HCT116 (cell line): ENCODE measurements at regions not wholly inside any gene's neighbourhood (a gene's known extent, or its start where the extent isn't known, plus 50 kb on each side); places are given as distances from the start of the nearest gene placed in this dataset.

Source experiments
- ATAC-seq: fragments of 200-7000 bp; cut with Tn5 transposase; 2 replicates; pipeline ENCODE4 v1.9.1; 2020; ENCODE audit warnings: mild to moderate bottlenecking, moderate library complexity
- BruUV-seq: library from RNA; stranded (reverse); fragments of 400-500 nt; replicated peaks from 2 replicates; lab custom pipeline; 2021; lab: Mats Ljungman, UMichigan
- CTCF ChIA-PET: fragments of 300-600 bp; sonication (Branson Sonifier 250); formaldehyde crosslinking; loops from one replicate; lab custom pipeline; 2021; ENCODE audit warnings: antibody characterized with exemption; lab: Charles Lee
- POLR2A ChIA-PET: fragments of 300-600, 350-600 bp; sonication (Branson Sonifier 250); formaldehyde crosslinking; loops from one replicate; lab custom pipeline; 2021; ENCODE audit warnings: antibody characterized with exemption; lab: Charles Lee
- RAD21 ChIA-PET, 2 experiments: fragments of 300-600 bp; sonication (Branson Sonifier 250); formaldehyde crosslinking; loops; one replicate each; lab custom pipeline; 2023; ENCODE audit warnings: low total read pairs in 2 of 2; ENCODE audit not compliant: uncharacterized antibody in 2 of 2, unreplicated experiment in 2 of 2, low non-redundant PET in 1 of 2; lab: Charles Lee
- DNase-seq: peaks from one replicate; pipeline ENCODE4 v3.0.0-alpha.2; 2010; ENCODE audit warnings: low read depth, low spot score
- H2AFZ ChIP-seq: fragments of 200-600 bp; shearing (Covaris generic), sonication (generic); 2 replicates; pipeline ENCODE4 v1.6.1; 2017; ENCODE audit warnings: low read depth, mixed run types, mixed read lengths, antibody characterized with exemption, low read length; ENCODE audit not compliant: poor library complexity, severe bottlenecking
- H3K27ac ChIP-seq: 2 replicates; pipeline ENCODE4 v1.5.1; 2012; ENCODE audit warnings: low read depth, low read length
- H3K27me3 ChIP-seq: fragments of 200-600 bp; sonication (generic); 2 replicates; pipeline ENCODE4 v1.6.1; 2016; ENCODE audit warnings: mixed run types, low read length, mixed read lengths; ENCODE audit not compliant: insufficient read depth
- H3K36me3 ChIP-seq, 2 experiments: fragments of 200-500 bp in 1 of 2; fragments of 200-600 bp in 1 of 2; sonication (Bioruptor generic) in 1 of 2; sonication (generic) in 1 of 2; 2 replicates each; pipeline versions ENCODE4 v1.5.1 to v1.6.1; 2014 to 2016; ENCODE audit warnings: low read length in 2 of 2, inconsistent platforms in 1 of 2, mixed read lengths in 1 of 2, mixed run types in 1 of 2; ENCODE audit not compliant: insufficient read depth in 2 of 2, control insufficient read depth in 1 of 2
- H3K4me1 ChIP-seq, 2 experiments: fragments of 200-600 bp in 1 of 2; sonication (generic) in 1 of 2; 2 replicates each; pipeline versions ENCODE4 v1.5.1 to v1.6.1; 2012 to 2017; ENCODE audit warnings: low read length in 2 of 2, inconsistent platforms in 1 of 2, mild to moderate bottlenecking in 1 of 2, mixed read lengths in 1 of 2, mixed run types in 1 of 2, moderate library complexity in 1 of 2; ENCODE audit not compliant: insufficient read depth in 2 of 2, control insufficient read depth in 1 of 2
- H3K4me2 ChIP-seq: fragments of 200-600 bp; sonication (generic); 2 replicates; pipeline ENCODE4 v1.6.1; 2017; ENCODE audit warnings: mixed run types, low read length, mixed read lengths
- H3K4me3 ChIP-seq, 2 experiments: fragments of 200-600 bp in 1 of 2; sonication (generic) in 1 of 2; replicated peaks in 1 of 2; 2 replicates each; pipeline ENCODE4 v1.5.1; 2011 to 2016; ENCODE audit warnings: low read length in 2 of 2, control low read depth in 1 of 2, low read depth in 1 of 2, mild to moderate bottlenecking in 1 of 2, mixed read lengths in 1 of 2, mixed run types in 1 of 2
- H3K79me2 ChIP-seq: fragments of 200-600 bp; sonication (generic); 2 replicates; pipeline ENCODE4 v1.6.1; 2017; ENCODE audit warnings: mild to moderate bottlenecking, mixed run types, low read length, moderate library complexity, mixed read lengths; ENCODE audit not compliant: insufficient read depth
- H3K9ac ChIP-seq: fragments of 200-600 bp; sonication (generic); 2 replicates; pipeline ENCODE4 v1.6.1; 2016; ENCODE audit warnings: low read length, mixed read lengths
- H3K9me2 ChIP-seq: fragments of 200-600 bp; sonication (generic), shearing (Covaris generic); 2 replicates; pipeline ENCODE4 v1.6.1; 2017; ENCODE audit warnings: mixed run types, mild to moderate bottlenecking, moderate library complexity; ENCODE audit not compliant: insufficient read depth
- H3K9me3 ChIP-seq, 2 experiments: fragments of 200-500 bp in 1 of 2; fragments of 200-600 bp in 1 of 2; sonication (Bioruptor generic) in 1 of 2; sonication (generic) in 1 of 2; 2 replicates each; pipeline ENCODE4 v1.6.1; 2014 to 2017; ENCODE audit warnings: low read length in 2 of 2, mixed read lengths in 2 of 2, inconsistent platforms in 1 of 2, low read depth in 1 of 2, mild to moderate bottlenecking in 1 of 2, mixed run types in 1 of 2, moderate library complexity in 1 of 2; ENCODE audit not compliant: control insufficient read depth in 1 of 2, insufficient read depth in 1 of 2
- H4K20me1 ChIP-seq: fragments of 200-600 bp; sonication (generic), shearing (Covaris generic); 2 replicates; pipeline ENCODE4 v1.6.1; 2017; ENCODE audit warnings: mixed run types, mild to moderate bottlenecking, moderate library complexity; ENCODE audit not compliant: insufficient read depth
- CBX3 ChIP-seq: IDR thresholded peaks from 2 replicates; pipeline ENCODE4 v1.6.1; 2012; ENCODE audit warnings: low read depth
- EZH2phosphoT487 ChIP-seq: fragments of 200-600 bp; IDR thresholded peaks from 2 replicates; pipeline ENCODE4 v1.6.1; 2018; ENCODE audit warnings: antibody characterized with exemption, borderline replicate concordance
- FOSL1 ChIP-seq: IDR thresholded peaks from 2 replicates; pipeline ENCODE4 v1.6.1; 2012; ENCODE audit warnings: low read depth
- POLR2A ChIP-seq: IDR thresholded peaks from 2 replicates; pipeline ENCODE4 v1.7.0; 2011; ENCODE audit warnings: borderline replicate concordance; ENCODE audit not compliant: insufficient read depth, insufficient read length; ENCODE audit errors: extremely low read depth
- POLR2AphosphoS5 ChIP-seq: IDR thresholded peaks from 2 replicates; pipeline ENCODE4 v1.6.1; 2011; ENCODE audit warnings: mild to moderate bottlenecking, low read depth, low read length, moderate library complexity
- RAD21 ChIP-seq: IDR thresholded peaks from 2 replicates; pipeline ENCODE4 v1.6.1; 2012; ENCODE audit warnings: low read depth, mild to moderate bottlenecking
- SIN3A ChIP-seq: IDR thresholded peaks from 2 replicates; pipeline ENCODE4 v1.6.1; 2012; ENCODE audit warnings: low read depth
- SP1 ChIP-seq: IDR thresholded peaks from 2 replicates; pipeline ENCODE4 v1.6.1; 2012; ENCODE audit warnings: low read depth
- SRF ChIP-seq: IDR thresholded peaks from 2 replicates; pipeline ENCODE4 v1.6.1; 2012; ENCODE audit warnings: low read depth
- TCF7L2 ChIP-seq: IDR thresholded peaks from 2 replicates; pipeline ENCODE4 v1.7.0; 2011; ENCODE audit warnings: borderline replicate concordance, inconsistent platforms; ENCODE audit not compliant: insufficient read depth, insufficient read length; ENCODE audit errors: extremely low read depth
- YY1 ChIP-seq: IDR thresholded peaks from 2 replicates; pipeline ENCODE4 v1.6.1; 2011; ENCODE audit warnings: low read length, low read depth, moderate library complexity, mild to moderate bottlenecking; ENCODE audit not compliant: insufficient replicate concordance; ENCODE audit errors: extremely low read depth
- ZFX ChIP-seq: fragments of 450-650 bp; IDR thresholded peaks from 2 replicates; pipeline ENCODE4 v1.6.1; 2017
- intact Hi-C: fragments of 100-400 bp; cut with micrococcal nuclease; formaldehyde crosslinking; loops from 2 replicates; pipeline ENCODE4 v1.10.0; 2022
- TF ChIP-seq, protein P1 (sequence below): IDR thresholded peaks from 2 replicates; pipeline ENCODE4 v1.6.1; 2012; ENCODE audit warnings: low read depth
- TF ChIP-seq, protein P2 (sequence below), 3 experiments: fragments of 200-600 bp in 1 of 3; sonication (generic) in 1 of 3; IDR thresholded peaks in 2 of 3; conservative IDR thresholded peaks in 1 of 3; 2 replicates each; pipeline ENCODE4 v1.5.1; 2012 to 2017; ENCODE audit warnings: low read depth in 2 of 3, low read length in 2 of 3, antibody characterized with exemption in 1 of 3, borderline replicate concordance in 1 of 3, control low read depth in 1 of 3, mild to moderate bottlenecking in 1 of 3, mixed read lengths in 1 of 3, mixed run types in 1 of 3, moderate library complexity in 1 of 3; ENCODE audit not compliant: insufficient read depth in 1 of 3
- TF ChIP-seq, protein P3 (sequence below): IDR thresholded peaks from 2 replicates; pipeline ENCODE4 v1.6.1; 2012

DNA sequence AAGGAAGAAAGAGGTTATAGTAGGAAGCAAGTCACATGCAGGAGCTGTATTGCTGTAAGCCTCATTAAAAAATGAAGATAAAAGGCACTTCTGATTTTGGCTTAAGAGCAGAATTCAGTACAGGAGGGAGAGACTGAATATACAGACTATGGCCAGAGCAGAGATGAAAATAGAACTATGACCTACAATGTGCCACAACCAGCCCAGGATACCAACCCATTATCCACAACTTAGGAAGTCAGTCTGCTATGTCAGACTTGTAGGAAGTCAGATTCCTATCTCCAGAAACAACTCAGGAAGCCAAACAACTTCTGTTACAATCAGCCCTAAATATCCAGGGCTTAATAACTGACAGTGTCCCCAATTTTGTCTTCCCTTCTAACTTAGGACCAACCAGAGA is 156.2 kb upstream of the ANKH start:
- RAD21 ChIA-PET = no interaction called here

More for the DNA sequence above, 156.2 kb upstream of the ANKH start:
- H3K4me3 ChIP-seq = no peak overlapping the region
- TF ChIP-seq TCF7L2 (no peak), RAD21 (no peak), CBX3 (no peak), SIN3A (no peak), YY1 (no peak), SP1 (no peak), FOSL1 (no peak), EZH2phosphoT487 (no peak), ZFX (no peak), POLR2A (no peak), POLR2AphosphoS5 (no peak), SRF (no peak)
- TF ChIP-seq, protein P1, sequence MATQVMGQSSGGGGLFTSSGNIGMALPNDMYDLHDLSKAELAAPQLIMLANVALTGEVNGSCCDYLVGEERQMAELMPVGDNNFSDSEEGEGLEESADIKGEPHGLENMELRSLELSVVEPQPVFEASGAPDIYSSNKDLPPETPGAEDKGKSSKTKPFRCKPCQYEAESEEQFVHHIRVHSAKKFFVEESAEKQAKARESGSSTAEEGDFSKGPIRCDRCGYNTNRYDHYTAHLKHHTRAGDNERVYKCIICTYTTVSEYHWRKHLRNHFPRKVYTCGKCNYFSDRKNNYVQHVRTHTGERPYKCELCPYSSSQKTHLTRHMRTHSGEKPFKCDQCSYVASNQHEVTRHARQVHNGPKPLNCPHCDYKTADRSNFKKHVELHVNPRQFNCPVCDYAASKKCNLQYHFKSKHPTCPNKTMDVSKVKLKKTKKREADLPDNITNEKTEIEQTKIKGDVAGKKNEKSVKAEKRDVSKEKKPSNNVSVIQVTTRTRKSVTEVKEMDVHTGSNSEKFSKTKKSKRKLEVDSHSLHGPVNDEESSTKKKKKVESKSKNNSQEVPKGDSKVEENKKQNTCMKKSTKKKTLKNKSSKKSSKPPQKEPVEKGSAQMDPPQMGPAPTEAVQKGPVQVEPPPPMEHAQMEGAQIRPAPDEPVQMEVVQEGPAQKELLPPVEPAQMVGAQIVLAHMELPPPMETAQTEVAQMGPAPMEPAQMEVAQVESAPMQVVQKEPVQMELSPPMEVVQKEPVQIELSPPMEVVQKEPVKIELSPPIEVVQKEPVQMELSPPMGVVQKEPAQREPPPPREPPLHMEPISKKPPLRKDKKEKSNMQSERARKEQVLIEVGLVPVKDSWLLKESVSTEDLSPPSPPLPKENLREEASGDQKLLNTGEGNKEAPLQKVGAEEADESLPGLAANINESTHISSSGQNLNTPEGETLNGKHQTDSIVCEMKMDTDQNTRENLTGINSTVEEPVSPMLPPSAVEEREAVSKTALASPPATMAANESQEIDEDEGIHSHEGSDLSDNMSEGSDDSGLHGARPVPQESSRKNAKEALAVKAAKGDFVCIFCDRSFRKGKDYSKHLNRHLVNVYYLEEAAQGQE = no peak
- TF ChIP-seq, protein P2, sequence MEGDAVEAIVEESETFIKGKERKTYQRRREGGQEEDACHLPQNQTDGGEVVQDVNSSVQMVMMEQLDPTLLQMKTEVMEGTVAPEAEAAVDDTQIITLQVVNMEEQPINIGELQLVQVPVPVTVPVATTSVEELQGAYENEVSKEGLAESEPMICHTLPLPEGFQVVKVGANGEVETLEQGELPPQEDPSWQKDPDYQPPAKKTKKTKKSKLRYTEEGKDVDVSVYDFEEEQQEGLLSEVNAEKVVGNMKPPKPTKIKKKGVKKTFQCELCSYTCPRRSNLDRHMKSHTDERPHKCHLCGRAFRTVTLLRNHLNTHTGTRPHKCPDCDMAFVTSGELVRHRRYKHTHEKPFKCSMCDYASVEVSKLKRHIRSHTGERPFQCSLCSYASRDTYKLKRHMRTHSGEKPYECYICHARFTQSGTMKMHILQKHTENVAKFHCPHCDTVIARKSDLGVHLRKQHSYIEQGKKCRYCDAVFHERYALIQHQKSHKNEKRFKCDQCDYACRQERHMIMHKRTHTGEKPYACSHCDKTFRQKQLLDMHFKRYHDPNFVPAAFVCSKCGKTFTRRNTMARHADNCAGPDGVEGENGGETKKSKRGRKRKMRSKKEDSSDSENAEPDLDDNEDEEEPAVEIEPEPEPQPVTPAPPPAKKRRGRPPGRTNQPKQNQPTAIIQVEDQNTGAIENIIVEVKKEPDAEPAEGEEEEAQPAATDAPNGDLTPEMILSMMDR (IDR thresholded peaks at IDR 0.05 in 2 of 3, conservative IDR thresholded peaks at IDR 0.05 in 1 of 3; ENCODE audit: borderline replicate concordance in 1 of 3, insufficient read depth in 1 of 3, low read depth in 2 of 3, low read length in 2 of 3) = no peak
- TF ChIP-seq, protein P3, sequence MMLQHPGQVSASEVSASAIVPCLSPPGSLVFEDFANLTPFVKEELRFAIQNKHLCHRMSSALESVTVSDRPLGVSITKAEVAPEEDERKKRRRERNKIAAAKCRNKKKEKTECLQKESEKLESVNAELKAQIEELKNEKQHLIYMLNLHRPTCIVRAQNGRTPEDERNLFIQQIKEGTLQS = no peak
- BruUV-seq = no TSS peak
- H3K79me2 ChIP-seq = no peaks in the 10 kb centered on the region
- intact Hi-C loops = no loop called here
- no peak overlapping the region for H3K9ac ChIP-seq
- no peaks in the 10 kb centered on the region for H3K36me3 ChIP-seq
- H2AFZ ChIP-seq = no peak overlapping the region
- ATAC-seq = no peak
- ChIA-PET POLR2A (no interaction called here), CTCF (no interaction called here)
- H3K4me2 ChIP-seq = no peak overlapping the region
- peaks cover 9% of the 10 kb centered on the region; the same call in 1 of the 2 replicates for H3K27me3 ChIP-seq
- H3K9me3 ChIP-seq = no peaks in the 10 kb centered on the region
- DNase-seq = no peak
- H3K9me2 ChIP-seq = no peaks in the 10 kb centered on the region
- no peak overlapping the region for H3K27ac ChIP-seq
- no peaks in the 10 kb centered on the region for H3K4me1 ChIP-seq
- H4K20me1 ChIP-seq = no peaks in the 10 kb centered on the region
